GM13976 (cell line): ENCODE measurements at regions not wholly inside any gene's neighbourhood (a gene's known extent, or its start where the extent isn't known, plus 50 kb on each side); places are given as distances from the start of the nearest gene placed in this dataset.

Experiments
- DNase-seq: peaks from one replicate; pipeline ENCODE4 v3.0.0; 2012; ENCODE audit warnings: low spot score
- in situ Hi-C: fragments of 300-500 bp; cut with MboI; formaldehyde crosslinking; loops from one replicate; pipeline ENCODE4 v1.12.0; 2022; ENCODE audit warnings: low sequenced_read_pairs, mixed read lengths, inconsistent platforms; ENCODE audit not compliant: unreplicated experiment
- TF ChIP-seq, protein P1 (sequence below): IDR thresholded peaks from 2 replicates; pipeline ENCODE4 v1.5.1; 2012; ENCODE audit warnings: borderline replicate concordance, mild to moderate bottlenecking; ENCODE audit not compliant: insufficient read depth; ENCODE audit errors: extremely low read depth, missing control alignments, control extremely low read depth

DNA sequence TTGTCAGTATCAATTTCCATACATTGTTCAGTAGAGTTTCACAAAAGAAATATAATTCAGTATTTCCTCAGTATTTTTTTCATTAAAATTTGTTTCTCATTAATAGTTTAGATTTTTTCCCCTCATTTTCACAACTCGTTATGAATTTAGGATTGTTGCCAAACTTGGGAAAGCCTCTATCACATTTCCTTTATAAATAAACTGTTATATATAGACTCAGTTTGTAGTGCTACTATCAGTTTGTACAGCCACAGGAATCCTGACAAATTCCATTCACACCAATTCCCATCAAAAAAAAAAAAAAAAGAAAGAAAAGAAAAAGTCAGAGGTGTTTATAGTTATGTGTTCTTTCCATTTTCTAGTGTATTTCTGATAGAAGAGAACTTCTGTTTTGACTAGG is 123.3 kb upstream of the DCC start:
- in situ Hi-C loops = no loop called here

DNA sequence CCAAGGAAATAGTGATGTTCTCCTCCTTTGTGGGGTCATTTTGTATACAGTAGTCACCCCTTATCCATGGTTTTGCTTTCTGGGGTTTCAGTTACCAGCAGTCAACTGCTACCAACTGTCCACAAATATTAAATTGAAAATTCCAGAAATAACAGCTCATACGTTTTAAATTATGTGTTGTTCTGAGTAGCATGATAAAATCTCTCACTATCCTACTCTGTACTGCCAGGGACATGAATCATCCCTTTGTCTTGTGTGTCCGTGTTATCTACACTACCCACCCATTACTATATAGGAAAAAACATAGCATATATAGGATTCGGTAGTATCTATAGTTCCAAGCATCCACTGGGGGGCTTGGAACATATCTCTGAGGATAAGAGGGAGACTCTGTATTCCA is 120.9 kb upstream of the DCC start:
- TF ChIP-seq, protein P1, sequence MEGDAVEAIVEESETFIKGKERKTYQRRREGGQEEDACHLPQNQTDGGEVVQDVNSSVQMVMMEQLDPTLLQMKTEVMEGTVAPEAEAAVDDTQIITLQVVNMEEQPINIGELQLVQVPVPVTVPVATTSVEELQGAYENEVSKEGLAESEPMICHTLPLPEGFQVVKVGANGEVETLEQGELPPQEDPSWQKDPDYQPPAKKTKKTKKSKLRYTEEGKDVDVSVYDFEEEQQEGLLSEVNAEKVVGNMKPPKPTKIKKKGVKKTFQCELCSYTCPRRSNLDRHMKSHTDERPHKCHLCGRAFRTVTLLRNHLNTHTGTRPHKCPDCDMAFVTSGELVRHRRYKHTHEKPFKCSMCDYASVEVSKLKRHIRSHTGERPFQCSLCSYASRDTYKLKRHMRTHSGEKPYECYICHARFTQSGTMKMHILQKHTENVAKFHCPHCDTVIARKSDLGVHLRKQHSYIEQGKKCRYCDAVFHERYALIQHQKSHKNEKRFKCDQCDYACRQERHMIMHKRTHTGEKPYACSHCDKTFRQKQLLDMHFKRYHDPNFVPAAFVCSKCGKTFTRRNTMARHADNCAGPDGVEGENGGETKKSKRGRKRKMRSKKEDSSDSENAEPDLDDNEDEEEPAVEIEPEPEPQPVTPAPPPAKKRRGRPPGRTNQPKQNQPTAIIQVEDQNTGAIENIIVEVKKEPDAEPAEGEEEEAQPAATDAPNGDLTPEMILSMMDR = no peak
- no peak for DNase-seq
- in situ Hi-C loops = no loop called here

More for the DNA sequence above, 123.3 kb upstream of the DCC start:
- no peak for DNase-seq
- TF ChIP-seq, protein P1 = no peak

DNA sequence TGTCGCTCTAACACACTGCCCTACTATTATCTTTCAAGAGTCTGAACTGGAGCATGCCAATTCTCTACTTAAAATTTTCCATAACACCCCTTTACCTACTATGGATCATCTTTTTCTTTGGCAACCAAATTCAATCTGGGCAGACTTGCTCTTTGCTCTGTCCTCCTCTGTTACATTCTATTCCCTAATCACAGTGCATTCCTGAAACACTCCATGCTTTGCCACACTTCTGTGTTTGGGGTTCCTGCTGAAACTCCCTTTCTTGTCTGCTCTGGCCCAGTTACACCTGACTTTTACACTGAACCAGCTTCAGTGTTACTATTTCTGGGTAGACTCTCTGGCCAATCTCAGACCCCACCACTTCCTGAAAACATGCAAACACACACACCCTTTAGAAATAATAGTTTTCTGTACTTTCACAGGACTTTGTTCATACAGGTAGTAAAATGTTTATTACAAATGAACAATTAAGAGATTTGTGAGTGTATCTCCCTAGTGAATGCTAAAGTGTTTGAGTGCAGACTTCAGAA is 119.9 kb upstream of the DCC start:
- TF ChIP-seq, protein P1 = no peak
- in situ Hi-C loops = no loop called here
- no peak for DNase-seq

DNA sequence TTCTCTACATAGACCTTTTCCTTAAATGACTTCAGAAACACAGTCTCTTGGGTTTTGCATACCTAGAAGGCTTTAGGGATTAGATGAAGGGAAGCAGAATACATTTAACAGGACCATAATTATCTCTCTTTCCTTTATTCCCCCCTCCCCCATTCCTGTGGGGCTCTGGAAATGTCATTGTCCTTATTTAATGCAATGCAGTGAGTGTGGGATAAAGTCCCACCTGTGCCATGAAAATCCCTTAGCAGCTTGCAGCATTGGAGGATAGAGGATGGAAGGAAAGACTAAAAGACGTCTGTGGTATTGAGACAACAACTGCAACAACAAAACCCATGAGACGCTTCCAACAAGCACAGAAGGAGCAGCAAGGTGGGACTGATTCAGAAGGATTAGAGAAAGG is 117.8 kb upstream of the DCC start:
- in situ Hi-C loops = no loop called here
- DNase-seq = no peak
- TF ChIP-seq, protein P1 = no peak

DNA sequence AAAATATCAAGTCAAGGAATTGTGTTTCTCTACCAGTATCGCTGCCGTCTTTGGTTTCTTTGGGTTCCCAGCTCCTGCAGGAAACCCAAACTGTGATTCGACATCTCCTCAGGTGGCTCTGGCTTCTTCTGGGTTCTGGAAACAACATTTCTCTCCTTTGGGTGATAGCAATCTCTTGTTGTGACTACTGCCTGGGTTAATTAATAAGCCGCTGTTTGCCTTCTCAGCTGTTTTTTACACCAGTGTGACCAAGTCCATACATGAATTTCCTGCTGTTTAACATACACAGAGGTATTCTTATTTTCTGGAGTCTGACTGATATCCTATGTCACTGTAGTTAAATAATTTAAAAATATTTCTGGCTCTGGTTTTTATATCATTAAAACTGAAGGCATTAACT is 112.5 kb upstream of the DCC start:
- in situ Hi-C loops = no loop called here
- no peak for DNase-seq
- TF ChIP-seq, protein P1 = no peak

DNA sequence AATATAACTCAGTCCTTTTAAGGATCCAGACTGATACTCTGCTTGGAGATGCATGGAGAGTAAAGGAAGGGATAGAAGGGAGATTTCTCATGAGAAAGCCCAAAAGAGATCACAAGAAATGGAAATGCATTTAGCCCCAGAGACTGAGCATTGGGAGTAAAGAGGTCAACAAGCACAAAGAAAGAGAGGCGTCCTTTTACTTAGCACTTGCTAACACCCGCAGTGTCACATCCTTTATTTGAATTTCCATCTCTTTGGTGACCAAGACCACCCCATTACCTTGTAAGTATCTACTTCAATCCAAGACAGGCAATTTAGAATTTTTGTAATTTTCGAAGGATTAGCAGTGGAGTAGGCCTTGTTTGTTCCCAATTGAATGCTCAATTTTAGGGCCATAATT is 111.8 kb upstream of the DCC start:
- TF ChIP-seq, protein P1 = no peak
- in situ Hi-C loops = no loop called here
- DNase-seq = no peak

DNA sequence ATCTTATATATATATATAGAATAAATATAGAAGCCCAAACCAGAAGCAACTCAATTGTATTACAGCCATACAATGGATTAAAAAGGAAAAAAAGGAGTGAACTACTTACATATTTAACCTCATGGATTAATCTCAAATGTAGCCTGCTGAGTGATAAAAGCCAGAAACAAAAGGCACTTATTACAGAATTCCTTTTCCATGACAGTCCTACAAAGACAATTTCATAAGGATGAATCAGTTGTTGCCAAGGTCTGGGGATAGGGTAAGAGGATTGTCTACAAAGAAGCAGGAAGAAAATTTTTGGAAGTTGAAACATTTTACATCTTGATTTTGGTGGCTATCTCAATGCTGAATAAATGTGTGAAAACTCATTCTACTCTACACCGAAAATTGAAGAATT is 103.9 kb upstream of the DCC start:
- DNase-seq = no peak
- TF ChIP-seq, protein P1 = no peak
- in situ Hi-C loops = no loop called here
